Trophoblast cell (in vitro differentiated cells and primary cell): ENCODE measurements at regions not wholly inside any gene's neighbourhood (a gene's known extent, or its start where the extent isn't known, plus 50 kb on each side); places are given as distances from the start of the nearest gene placed in this dataset.

ENCODE experiments used
- DNase-seq, 2 donors: peaks; one replicate each; pipeline ENCODE4 v3.0.0-alpha.2; 2016
- H2AFZ ChIP-seq: 2 replicates; pipeline ENCODE4 v1.6.1; 2013; ENCODE audit warnings: low read length, moderate library complexity, mild to moderate bottlenecking; ENCODE audit not compliant: insufficient read depth, poor library complexity
- H2AK5ac ChIP-seq: 2 replicates; pipeline ENCODE4 v1.6.1; 2013; ENCODE audit warnings: mild to moderate bottlenecking, low read length
- H2BK120ac ChIP-seq: 2 replicates; pipeline ENCODE4 v1.6.1; 2013; ENCODE audit warnings: low read length, mild to moderate bottlenecking, moderate library complexity; ENCODE audit not compliant: insufficient read depth, poor library complexity
- H2BK12ac ChIP-seq: 2 replicates; pipeline ENCODE4 v1.6.1; 2013; ENCODE audit warnings: mild to moderate bottlenecking, low read length, moderate library complexity
- H2BK5ac ChIP-seq: 2 replicates; pipeline ENCODE4 v1.6.1; 2013; ENCODE audit warnings: low read length, low read depth, moderate library complexity, mild to moderate bottlenecking; ENCODE audit not compliant: poor library complexity
- H3K14ac ChIP-seq: 2 replicates; pipeline ENCODE4 v1.6.1; 2013; ENCODE audit warnings: mild to moderate bottlenecking, low read length
- H3K18ac ChIP-seq: 2 replicates; pipeline ENCODE4 v1.6.1; 2013; ENCODE audit warnings: mild to moderate bottlenecking, low read length
- H3K23ac ChIP-seq: 2 replicates; pipeline ENCODE4 v1.6.1; 2013; ENCODE audit warnings: low read length
- H3K27ac ChIP-seq: 2 replicates; pipeline ENCODE4 v1.5.1; 2013; ENCODE audit warnings: low read depth, mild to moderate bottlenecking, inconsistent platforms, low read length, moderate library complexity
- H3K27me3 ChIP-seq: 2 replicates; pipeline ENCODE4 v1.6.1; 2013; ENCODE audit warnings: inconsistent platforms, mild to moderate bottlenecking, low read length, moderate library complexity; ENCODE audit not compliant: insufficient read depth
- H3K36me3 ChIP-seq, 2 experiments: 1 replicate in 1 of 2; 2 replicates in 1 of 2; pipeline ENCODE4 v1.6.1; 2013; ENCODE audit warnings: low read length in 2 of 2, mild to moderate bottlenecking in 2 of 2, moderate library complexity in 1 of 2; ENCODE audit not compliant: insufficient read depth in 2 of 2, control insufficient read depth in 1 of 2
- H3K4ac ChIP-seq: 2 replicates; pipeline ENCODE4 v1.6.1; 2013; ENCODE audit warnings: low read depth, mild to moderate bottlenecking, low read length, moderate library complexity
- H3K4me1 ChIP-seq, 2 experiments: 1 replicate in 1 of 2; 2 replicates in 1 of 2; pipeline ENCODE4 v1.6.1; 2013; ENCODE audit warnings: low read length in 2 of 2, mild to moderate bottlenecking in 2 of 2, moderate library complexity in 1 of 2; ENCODE audit not compliant: insufficient read depth in 2 of 2, control insufficient read depth in 1 of 2
- H3K4me2 ChIP-seq: 2 replicates; pipeline ENCODE4 v1.6.1; 2013; ENCODE audit warnings: inconsistent platforms, mild to moderate bottlenecking, low read length, moderate library complexity
- H3K4me3 ChIP-seq: 2 replicates; pipeline ENCODE4 v1.5.1; 2013; ENCODE audit warnings: mild to moderate bottlenecking, low read depth, low read length, inconsistent platforms
- H3K79me1 ChIP-seq: one replicate; pipeline ENCODE4 v1.6.1; 2013; ENCODE audit warnings: low read length
- H3K79me2 ChIP-seq: 2 replicates; pipeline ENCODE4 v1.6.1; 2013; ENCODE audit warnings: low read length, mild to moderate bottlenecking; ENCODE audit not compliant: control insufficient read depth, insufficient read depth, poor library complexity
- H3K9ac ChIP-seq: 2 replicates; pipeline ENCODE4 v1.6.1; 2013; ENCODE audit warnings: mild to moderate bottlenecking, low read length
- H3K9me3 ChIP-seq: 2 replicates; pipeline ENCODE4 v1.6.1; 2013; ENCODE audit warnings: low read depth, mild to moderate bottlenecking, control low read depth, inconsistent platforms, low read length; ENCODE audit not compliant: insufficient read depth
- H4K12ac ChIP-seq: 2 replicates; pipeline ENCODE4 v1.6.1; 2013; ENCODE audit warnings: low read depth, mild to moderate bottlenecking, low read length, moderate library complexity
- H4K8ac ChIP-seq: 2 replicates; pipeline ENCODE4 v1.6.1; 2013; ENCODE audit warnings: low read depth, mild to moderate bottlenecking, low read length, moderate library complexity
- H4K91ac ChIP-seq: one replicate; pipeline ENCODE4 v1.6.1; 2013; ENCODE audit warnings: low read depth, mild to moderate bottlenecking, low read length, moderate library complexity
- WGBS: extraction: QIAGEN DNeasy Blood & Tissue Kit; methylation state at CpG from one replicate; pipeline ENCODE4 v1.1.7; 2013; ENCODE audit warnings: missing lambda C conversion rate; ENCODE audit not compliant: insufficient read length, insufficient coverage; ENCODE audit errors: extremely low coverage; 5-methylcytosine and 5-hydroxymethylcytosine counted together

- no peak overlapping the region for H4K8ac ChIP-seq
- H3K79me2 ChIP-seq: no peaks in the 10 kb centered on the region
- H3K4me2 ChIP-seq: no peak overlapping the region
- no CpG with 5 or more reads among the region's 4 CpGs for WGBS
- no peak overlapping the region for H3K27ac ChIP-seq
- no peak overlapping the region for H4K12ac ChIP-seq
- H4K91ac ChIP-seq: no peak overlapping the region
- no peak overlapping the region for H2BK12ac ChIP-seq
- H3K4me3 ChIP-seq: no peak overlapping the region
- no peak overlapping the region for H3K9ac ChIP-seq
- no peak overlapping the region for H3K18ac ChIP-seq
- no peak overlapping the region for H2BK5ac ChIP-seq
- no peaks in the 10 kb centered on the region for H3K9me3 ChIP-seq
- H3K14ac ChIP-seq: no peak overlapping the region
- no peak overlapping the region for H2AK5ac ChIP-seq
- no peak overlapping the region for H3K4ac ChIP-seq
- H3K23ac ChIP-seq: no peak overlapping the region
- H3K4me1 ChIP-seq: no peaks in the 10 kb centered on the region
- H3K79me1 ChIP-seq: no peaks in the 10 kb centered on the region
- H3K36me3 ChIP-seq: no peaks in the 10 kb centered on the region
- no peak overlapping the region for H2BK120ac ChIP-seq
- DNase-seq: peak; percentile 16 to 39
- no peak overlapping the region for H2AFZ ChIP-seq
- no peaks in the 10 kb centered on the region for H3K27me3 ChIP-seq
Measured at GRCh38 chr3:160134454-160134853, 90.8 kb upstream of the C3orf80 start.

DNA sequence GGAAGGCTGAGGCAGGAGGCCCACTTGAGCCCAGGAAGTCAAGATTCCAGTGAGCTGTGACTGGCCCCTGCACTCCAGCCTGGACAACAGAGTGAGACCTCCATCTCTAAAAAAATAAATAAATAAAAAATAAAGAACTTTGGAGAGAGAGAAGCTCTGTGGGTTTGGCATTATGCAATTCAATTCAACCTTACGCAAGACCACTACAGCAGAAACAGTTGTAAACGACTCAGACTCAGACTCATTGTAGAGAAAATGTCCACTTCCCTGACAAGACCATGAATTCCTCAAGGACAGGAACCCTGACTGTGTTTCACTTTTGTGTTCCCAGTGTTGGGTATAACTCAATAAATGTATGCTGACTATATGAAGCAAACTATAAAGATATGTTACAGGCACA, 90.3 kb upstream of the C3orf80 start:
- H3K4ac ChIP-seq: no peak overlapping the region
- no CpG with 5 or more reads among the region's 2 CpGs for WGBS

DNA sequence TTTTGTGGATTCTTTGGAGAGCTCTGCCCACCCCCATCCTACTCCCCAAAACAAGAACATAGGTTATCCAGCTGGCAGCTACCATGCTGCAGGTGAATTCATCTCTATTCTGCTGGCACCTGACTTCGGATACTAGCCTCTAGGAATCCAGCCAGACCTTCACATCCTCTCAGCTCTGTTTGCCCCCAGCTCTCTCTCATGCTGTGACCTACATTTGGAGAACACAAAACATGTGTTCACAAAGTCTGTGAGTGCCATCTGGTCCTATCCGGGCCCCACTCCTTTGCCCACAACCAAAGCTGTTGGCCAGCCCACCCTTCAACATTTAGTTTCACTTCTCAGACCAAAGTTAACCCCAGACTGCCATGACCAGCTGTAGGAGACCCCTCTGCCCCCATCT, 89.4 kb upstream of the C3orf80 start:
- no peak overlapping the region for H4K91ac ChIP-seq
- no peaks in the 10 kb centered on the region for H3K79me2 ChIP-seq
- WGBS: no CpG with 5 or more reads among the region's 2 CpGs
- H3K4me1 ChIP-seq: no peaks in the 10 kb centered on the region
- no peak overlapping the region for H2BK120ac ChIP-seq
- no peak overlapping the region for H3K4ac ChIP-seq
- H3K14ac ChIP-seq: no peak overlapping the region
- no peaks in the 10 kb centered on the region for H3K9me3 ChIP-seq
- no peak overlapping the region for H3K4me3 ChIP-seq
- H2AK5ac ChIP-seq: no peak overlapping the region
- H2AFZ ChIP-seq: no peak overlapping the region
- H3K27ac ChIP-seq: no peak overlapping the region
- H3K4me2 ChIP-seq: no peak overlapping the region
- H2BK5ac ChIP-seq: no peak overlapping the region
- H3K9ac ChIP-seq: no peak overlapping the region
- H3K27me3 ChIP-seq: no peaks in the 10 kb centered on the region
- H3K18ac ChIP-seq: no peak overlapping the region
- H4K8ac ChIP-seq: no peak overlapping the region
- no peak overlapping the region for H2BK12ac ChIP-seq
- no peak overlapping the region for H3K23ac ChIP-seq
- H3K36me3 ChIP-seq: no peaks in the 10 kb centered on the region
- no peak for DNase-seq
- H3K79me1 ChIP-seq: no peaks in the 10 kb centered on the region
- no peak overlapping the region for H4K12ac ChIP-seq

More for the DNA sequence above, 90.3 kb upstream of the C3orf80 start:
- DNase-seq: peak in 1 of 2 donors; percentile 12
- H3K14ac ChIP-seq: no peak overlapping the region
- no peak overlapping the region for H3K27ac ChIP-seq
- H3K23ac ChIP-seq: no peak overlapping the region
- H2AK5ac ChIP-seq: no peak overlapping the region
- H3K79me1 ChIP-seq: no peaks in the 10 kb centered on the region
- H3K36me3 ChIP-seq: no peaks in the 10 kb centered on the region
- H3K18ac ChIP-seq: no peak overlapping the region
- H4K91ac ChIP-seq: no peak overlapping the region
- no peak overlapping the region for H2AFZ ChIP-seq
- H2BK5ac ChIP-seq: no peak overlapping the region
- no peak overlapping the region for H4K12ac ChIP-seq
- no peaks in the 10 kb centered on the region for H3K27me3 ChIP-seq
- H3K4me3 ChIP-seq: no peak overlapping the region
- no peak overlapping the region for H4K8ac ChIP-seq
- H3K9ac ChIP-seq: no peak overlapping the region
- no peak overlapping the region for H3K4me2 ChIP-seq
- no peak overlapping the region for H2BK120ac ChIP-seq
- no peaks in the 10 kb centered on the region for H3K4me1 ChIP-seq
- H3K79me2 ChIP-seq: no peaks in the 10 kb centered on the region
- H2BK12ac ChIP-seq: no peak overlapping the region
- H3K9me3 ChIP-seq: no peaks in the 10 kb centered on the region

DNA sequence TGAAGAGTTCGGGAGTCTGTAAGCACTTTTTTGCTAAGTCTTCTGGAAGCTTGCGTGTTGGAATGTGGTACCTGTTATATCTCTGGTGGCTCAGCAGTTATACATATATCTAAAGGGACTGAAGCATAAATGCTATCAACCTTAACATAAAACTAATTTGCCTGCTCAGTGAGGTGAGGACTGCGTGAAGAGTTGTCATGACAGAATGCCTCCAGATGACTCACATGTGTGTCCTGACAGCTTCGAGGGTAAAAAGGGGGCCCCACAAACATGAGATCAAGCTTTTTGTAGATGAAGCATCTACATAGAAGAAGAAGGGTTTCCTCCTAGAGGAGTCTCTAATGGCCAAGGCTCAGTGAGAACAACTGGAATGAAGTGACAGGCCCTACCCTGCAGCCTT, 88.8 kb upstream of the C3orf80 start:
- no peak overlapping the region for H2BK12ac ChIP-seq
- no peaks in the 10 kb centered on the region for H3K36me3 ChIP-seq
- H3K27ac ChIP-seq: no peak overlapping the region
- H4K91ac ChIP-seq: no peak overlapping the region
- no CpG with 5 or more reads among the region's 4 CpGs for WGBS
- DNase-seq: no peak
- H2AK5ac ChIP-seq: no peak overlapping the region
- H3K14ac ChIP-seq: no peak overlapping the region
- no peak overlapping the region for H3K23ac ChIP-seq
- no peaks in the 10 kb centered on the region for H3K27me3 ChIP-seq
- H4K8ac ChIP-seq: no peak overlapping the region
- H3K79me2 ChIP-seq: no peaks in the 10 kb centered on the region
- H2BK5ac ChIP-seq: no peak overlapping the region
- no peaks in the 10 kb centered on the region for H3K4me1 ChIP-seq
- no peak overlapping the region for H3K18ac ChIP-seq
- no peak overlapping the region for H3K4ac ChIP-seq
- no peak overlapping the region for H4K12ac ChIP-seq
- H3K79me1 ChIP-seq: no peaks in the 10 kb centered on the region
- H3K4me3 ChIP-seq: no peak overlapping the region
- H3K4me2 ChIP-seq: no peak overlapping the region
- H3K9me3 ChIP-seq: no peaks in the 10 kb centered on the region
- no peak overlapping the region for H3K9ac ChIP-seq
- H2BK120ac ChIP-seq: no peak overlapping the region
- no peak overlapping the region for H2AFZ ChIP-seq
